ENCODE measurements at regions not wholly inside any gene's neighbourhood (a gene's known extent, or its start where the extent isn't known, plus 50 kb on each side); places are given as distances from the start of the nearest gene placed in this dataset.

DNA sequence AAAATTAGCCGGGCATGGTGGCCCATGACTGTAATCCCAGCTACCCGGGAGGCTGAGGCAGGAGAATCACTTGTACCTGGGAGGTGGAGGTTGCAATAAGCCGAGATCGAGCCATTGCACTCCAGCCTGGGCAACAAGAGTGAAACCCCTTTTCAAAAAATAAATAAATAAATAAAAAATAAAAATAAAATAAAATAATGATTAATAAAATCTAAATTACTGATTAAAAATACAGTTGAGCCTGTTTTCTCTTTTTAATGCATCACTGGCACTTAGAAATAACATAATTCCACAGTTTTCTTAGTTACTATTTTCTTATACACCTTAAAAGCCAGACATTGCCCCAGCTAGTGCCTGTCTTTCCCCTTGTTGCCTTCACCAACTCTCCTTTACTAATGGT, 922.8 kb upstream of the GJE1 start:
- H3K9me3 Mint-ChIP-seq (ENCODE audit: unreplicated experiment), result no peaks in the 10 kb centered on the region
- no peak for DNase-seq (ENCODE audit: unreplicated experiment)
- ChIA-PET CTCF (interaction anchor here (0.6 kb wide), 1 partner anchor 206 kb away, joined by 3 read pairs; no protein-coding TSS in a partner anchor), POLR2A (interaction anchor here (1.4 kb wide), 1 partner anchor 10 kb away, joined by 3 read pairs; no protein-coding TSS in a partner anchor)
- H3K27ac Mint-ChIP-seq (ENCODE audit: low read depth, unreplicated experiment), result no peak overlapping the region
- no peak overlapping the region for H3K4me3 Mint-ChIP-seq (ENCODE audit: unreplicated experiment)
- TF ChIP-seq, protein P1, sequence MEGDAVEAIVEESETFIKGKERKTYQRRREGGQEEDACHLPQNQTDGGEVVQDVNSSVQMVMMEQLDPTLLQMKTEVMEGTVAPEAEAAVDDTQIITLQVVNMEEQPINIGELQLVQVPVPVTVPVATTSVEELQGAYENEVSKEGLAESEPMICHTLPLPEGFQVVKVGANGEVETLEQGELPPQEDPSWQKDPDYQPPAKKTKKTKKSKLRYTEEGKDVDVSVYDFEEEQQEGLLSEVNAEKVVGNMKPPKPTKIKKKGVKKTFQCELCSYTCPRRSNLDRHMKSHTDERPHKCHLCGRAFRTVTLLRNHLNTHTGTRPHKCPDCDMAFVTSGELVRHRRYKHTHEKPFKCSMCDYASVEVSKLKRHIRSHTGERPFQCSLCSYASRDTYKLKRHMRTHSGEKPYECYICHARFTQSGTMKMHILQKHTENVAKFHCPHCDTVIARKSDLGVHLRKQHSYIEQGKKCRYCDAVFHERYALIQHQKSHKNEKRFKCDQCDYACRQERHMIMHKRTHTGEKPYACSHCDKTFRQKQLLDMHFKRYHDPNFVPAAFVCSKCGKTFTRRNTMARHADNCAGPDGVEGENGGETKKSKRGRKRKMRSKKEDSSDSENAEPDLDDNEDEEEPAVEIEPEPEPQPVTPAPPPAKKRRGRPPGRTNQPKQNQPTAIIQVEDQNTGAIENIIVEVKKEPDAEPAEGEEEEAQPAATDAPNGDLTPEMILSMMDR (IDR thresholded peaks at IDR 0.05; ENCODE audit: unreplicated experiment), result no peak
- H3K4me1 Mint-ChIP-seq (ENCODE audit: insufficient read depth, unreplicated experiment), result no peaks in the 10 kb centered on the region
- no TSS peak for BruUV-seq (replicated peaks)
- H3K27me3 Mint-ChIP-seq (ENCODE audit: insufficient read depth, unreplicated experiment), result no peaks in the 10 kb centered on the region
- no peaks in the 10 kb centered on the region for H3K36me3 Mint-ChIP-seq (ENCODE audit: insufficient read depth, unreplicated experiment)
- intact Hi-C loops (cut with micrococcal nuclease), result no loop called here

DNA sequence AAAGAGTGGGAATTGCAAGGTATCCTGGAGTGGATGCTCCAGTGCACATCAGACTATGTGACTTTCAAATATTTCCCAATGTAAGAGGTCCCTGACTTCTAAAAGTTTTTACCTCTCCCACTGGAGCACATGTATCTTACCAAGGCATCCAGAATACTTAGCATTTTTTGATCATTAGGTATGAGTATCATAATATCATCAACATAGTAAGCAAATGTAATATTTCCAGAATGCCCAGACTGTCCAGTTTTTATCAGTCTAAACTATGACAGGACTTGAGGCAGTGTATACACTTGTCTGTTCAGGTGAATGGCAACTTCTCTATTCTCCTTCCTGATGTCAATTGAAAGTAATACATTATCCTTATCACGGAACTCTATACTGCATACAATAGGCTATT, 924.6 kb upstream of the GJE1 start:
- intact Hi-C loops (cut with micrococcal nuclease), result no loop called here
- Mint-ChIP-seq H3K36me3 (ENCODE audit: insufficient read depth, unreplicated experiment) (no peaks in the 10 kb centered on the region), H3K27me3 (ENCODE audit: insufficient read depth, unreplicated experiment) (no peaks in the 10 kb centered on the region), H3K4me1 (ENCODE audit: insufficient read depth, unreplicated experiment) (no peaks in the 10 kb centered on the region), H3K9me3 (ENCODE audit: unreplicated experiment) (no peaks in the 10 kb centered on the region), H3K4me3 (ENCODE audit: unreplicated experiment) (no peak overlapping the region), H3K27ac (ENCODE audit: low read depth, unreplicated experiment) (no peak overlapping the region)
- ChIA-PET CTCF (interaction anchor here (0.6 kb wide), 1 partner anchor 331 kb away, joined by 3 read pairs; no protein-coding TSS in a partner anchor), POLR2A (no interaction called here)
- BruUV-seq (replicated peaks), result no TSS peak
- TF ChIP-seq, protein P1 (IDR thresholded peaks at IDR 0.05; ENCODE audit: unreplicated experiment), result no peak
- DNase-seq (ENCODE audit: unreplicated experiment), result no peak

DNA sequence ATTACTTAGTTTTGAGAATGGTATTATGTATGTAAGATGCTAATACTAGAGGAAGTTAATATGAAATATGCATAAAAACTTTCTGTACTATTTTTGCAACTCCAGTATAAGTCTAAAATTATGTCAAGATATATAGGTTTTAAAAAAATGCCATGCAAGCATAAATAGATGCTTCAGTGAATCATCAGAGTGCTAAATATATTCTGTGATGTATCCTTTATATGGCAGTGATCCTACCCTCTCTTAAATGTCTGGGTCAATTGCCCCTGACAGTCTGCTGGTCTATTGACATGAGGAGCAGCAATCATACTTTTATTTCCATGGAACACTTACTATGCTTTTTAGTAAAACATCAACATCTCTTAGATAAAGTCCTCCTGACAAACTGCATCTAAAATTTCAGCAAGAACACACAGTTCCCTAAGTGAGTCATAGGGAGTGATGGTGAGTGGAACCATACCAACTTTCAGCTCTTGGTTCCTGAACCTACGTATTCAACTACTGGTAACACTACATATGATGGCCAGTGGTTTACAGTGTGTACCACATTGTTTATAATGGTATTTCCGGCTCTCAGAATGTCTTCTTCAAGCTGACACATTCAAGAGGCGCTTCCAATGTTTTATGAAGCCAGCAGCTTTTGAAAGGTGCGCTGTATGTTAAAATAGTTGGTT, 928.7 kb upstream of the GJE1 start:
- CTCF ChIA-PET, result interaction anchor here (0.5 to 0.6 kb wide), 2 partner anchors 13 to 1537 kb away, joined by 3 read pairs; no protein-coding TSS in a partner anchor
- H3K27ac Mint-ChIP-seq (ENCODE audit: low read depth, unreplicated experiment), result no peak overlapping the region
- POLR2A ChIA-PET, result no interaction called here
- TF ChIP-seq, protein P1 (IDR thresholded peaks at IDR 0.05; ENCODE audit: unreplicated experiment), result no peak
- H3K4me1 Mint-ChIP-seq (ENCODE audit: insufficient read depth, unreplicated experiment), result no peaks in the 10 kb centered on the region
- no TSS peak for BruUV-seq (replicated peaks)
- intact Hi-C loops (cut with micrococcal nuclease), result no loop called here
- H3K4me3 Mint-ChIP-seq (ENCODE audit: unreplicated experiment), result no peak overlapping the region
- no peaks in the 10 kb centered on the region for H3K27me3 Mint-ChIP-seq (ENCODE audit: insufficient read depth, unreplicated experiment)
- no peaks in the 10 kb centered on the region for H3K36me3 Mint-ChIP-seq (ENCODE audit: insufficient read depth, unreplicated experiment)
- no peaks in the 10 kb centered on the region for H3K9me3 Mint-ChIP-seq (ENCODE audit: unreplicated experiment)
- no peak for DNase-seq (ENCODE audit: unreplicated experiment)

GRCh38 chr6:141202626-141203025, 930.1 kb upstream of the GJE1 start:
- Mint-ChIP-seq H3K9me3 (ENCODE audit: unreplicated experiment) (no peaks in the 10 kb centered on the region), H3K36me3 (ENCODE audit: insufficient read depth, unreplicated experiment) (no peaks in the 10 kb centered on the region), H3K4me1 (ENCODE audit: insufficient read depth, unreplicated experiment) (no peaks in the 10 kb centered on the region), H3K27me3 (ENCODE audit: insufficient read depth, unreplicated experiment) (no peaks in the 10 kb centered on the region), H3K4me3 (ENCODE audit: unreplicated experiment) (no peak overlapping the region), H3K27ac (ENCODE audit: low read depth, unreplicated experiment) (no peak overlapping the region)
- CTCF ChIA-PET, result interaction anchor here (0.7 kb wide), 1 partner anchor 66 kb away, joined by 3 read pairs; no protein-coding TSS in a partner anchor
- TF ChIP-seq, protein P1 (IDR thresholded peaks at IDR 0.05; ENCODE audit: unreplicated experiment), result no peak
- POLR2A ChIA-PET, result no interaction called here
- BruUV-seq (replicated peaks), result no TSS peak
- DNase-seq (ENCODE audit: unreplicated experiment), result no peak
- intact Hi-C loops (cut with micrococcal nuclease), result no loop called here

Measured in MCF 10A (cell line).